Keratinocyte (primary cell): ENCODE measurements at regions not wholly inside any gene's neighbourhood (a gene's known extent, or its start where the extent isn't known, plus 50 kb on each side); places are given as distances from the start of the nearest gene placed in this dataset.

Source experiments
- DNase-seq: peaks from one replicate; pipeline ENCODE4 v3.0.0-alpha.2; 2011; ENCODE audit warnings: low read depth, missing footprints, low spot score
- FAIRE-seq: peaks from 2 replicates; lab custom pipeline; 2011; peaks lifted over from hg19 to GRCh38; lab: Jason Lieb, UNC
- H2AFZ ChIP-seq: 2 replicates; pipeline ENCODE4 v1.6.0; 2012; ENCODE audit warnings: low read length, control low read depth, inconsistent platforms; ENCODE audit not compliant: control insufficient read depth
- H3K27ac ChIP-seq: 2 replicates; pipeline ENCODE4 v1.5.1; 2011; ENCODE audit warnings: low read length; ENCODE audit not compliant: control insufficient read depth, insufficient read depth
- H3K27me3 ChIP-seq: 3 replicates; pipeline ENCODE4 v1.6.0; 2011; ENCODE audit warnings: low read length; ENCODE audit not compliant: control insufficient read depth, insufficient read depth; ENCODE audit errors: extremely low read depth
- H3K36me3 ChIP-seq, 2 experiments: 2 replicates in 1 of 2; 3 replicates in 1 of 2; pipeline ENCODE4 v1.5.1; 2011; ENCODE audit warnings: low read length in 2 of 2, mild to moderate bottlenecking in 1 of 2; ENCODE audit not compliant: control insufficient read depth in 2 of 2, insufficient read depth in 2 of 2; ENCODE audit errors: extremely low read depth in 1 of 2
- H3K4me1 ChIP-seq: 3 replicates; pipeline ENCODE4 v1.5.1; 2011; ENCODE audit warnings: low read length; ENCODE audit not compliant: control insufficient read depth, insufficient read depth; ENCODE audit errors: extremely low read depth
- H3K4me2 ChIP-seq: 3 replicates; pipeline ENCODE4 v1.6.0; 2011; ENCODE audit warnings: low read depth, low read length; ENCODE audit not compliant: control insufficient read depth, insufficient read depth; ENCODE audit errors: extremely low read depth
- H3K4me3 ChIP-seq, 3 experiments: fragments of 200-600 bp in 1 of 3; sonication (generic) in 1 of 3; 2 replicates in 2 of 3; 3 replicates in 1 of 3; pipeline ENCODE4 v1.5.1; 2011 to 2016; ENCODE audit warnings: low read length in 3 of 3, mild to moderate bottlenecking in 3 of 3, control low read depth in 2 of 3, inconsistent platforms in 1 of 3, low read depth in 1 of 3, mixed read lengths in 1 of 3, mixed run types in 1 of 3, moderate library complexity in 1 of 3; ENCODE audit not compliant: control insufficient read depth in 2 of 3, insufficient read depth in 2 of 3; ENCODE audit errors: extremely low read depth in 1 of 3
- H3K79me2 ChIP-seq: 2 replicates; pipeline ENCODE4 v1.6.0; 2012; ENCODE audit warnings: low read length; ENCODE audit not compliant: control insufficient read depth, insufficient read depth
- H3K9ac ChIP-seq: 3 replicates; pipeline ENCODE4 v1.6.0; 2011; ENCODE audit warnings: low read length; ENCODE audit not compliant: control insufficient read depth, insufficient read depth; ENCODE audit errors: extremely low read depth
- H3K9me1 ChIP-seq: 3 replicates; pipeline ENCODE4 v1.6.0; 2011; ENCODE audit warnings: low read length; ENCODE audit not compliant: control insufficient read depth, insufficient read depth; ENCODE audit errors: extremely low read depth
- H3K9me3 ChIP-seq: 2 replicates; pipeline ENCODE4 v1.5.1; 2012; ENCODE audit warnings: low read depth, low read length; ENCODE audit not compliant: control insufficient read depth
- H4K20me1 ChIP-seq: 3 replicates; pipeline ENCODE4 v1.6.0; 2011; ENCODE audit warnings: low read length; ENCODE audit not compliant: control insufficient read depth, insufficient read depth; ENCODE audit errors: extremely low read depth
- CTCF ChIP-seq, 3 experiments: IDR thresholded peaks in 1 of 3; conservative IDR thresholded peaks in 1 of 3; optimal IDR thresholded peaks in 1 of 3; 2 replicates in 2 of 3; 3 replicates in 1 of 3; pipeline versions ENCODE3 to v1.5.1; 2011; ENCODE audit warnings: low read length in 3 of 3, mild to moderate bottlenecking in 3 of 3, moderate library complexity in 2 of 3, control low read depth in 1 of 3, inconsistent platforms in 1 of 3; ENCODE audit not compliant: insufficient read depth in 2 of 3; ENCODE audit errors: extremely low read depth in 1 of 3
- EZH2 ChIP-seq: IDR thresholded peaks from one replicate; pipeline ENCODE4 v1.6.1; 2012; ENCODE audit warnings: inconsistent platforms, mild to moderate bottlenecking, low read length, moderate library complexity
- dilution Hi-C: fragments of 300-500 bp; cut with MboI; formaldehyde crosslinking; loops from one replicate; pipeline ENCODE4 v1.7.0; 2020; ENCODE audit warnings: low sequenced_read_pairs; ENCODE audit not compliant: extremely low pct_ligation_motif_present

GRCh38 chr2:22824618-22825017 lies 560.4 kb upstream of the KLHL29 start:
- no peak overlapping the region for H3K27ac ChIP-seq
- FAIRE-seq (no peak), DNase-seq (no peak)
- dilution Hi-C loops = no loop called here
- H3K4me2 ChIP-seq = no peak overlapping the region
- no peaks in the 10 kb centered on the region for H3K9me3 ChIP-seq
- no peak overlapping the region for H3K9ac ChIP-seq
- H3K4me1 ChIP-seq = no peaks in the 10 kb centered on the region
- no peak overlapping the region for H2AFZ ChIP-seq
- no peaks in the 10 kb centered on the region for H3K36me3 ChIP-seq
- TF ChIP-seq EZH2 (no peak), CTCF (optimal IDR thresholded peaks at IDR 0.05 in 1 of 3, IDR thresholded peaks at IDR 0.05 in 1 of 3, conservative IDR thresholded peaks at IDR 0.05 in 1 of 3; ENCODE audit: extremely low read depth in 1 of 3, insufficient read depth in 2 of 3, low read length in 3 of 3) (no peak)
- H3K79me2 ChIP-seq = no peaks in the 10 kb centered on the region
- no peaks in the 10 kb centered on the region for H3K9me1 ChIP-seq
- no peaks in the 10 kb centered on the region for H4K20me1 ChIP-seq
- no peak overlapping the region for H3K4me3 ChIP-seq
- H3K27me3 ChIP-seq = no peaks in the 10 kb centered on the region

GRCh38 chr2:22826703-22827102 lies 558.3 kb upstream of the KLHL29 start:
- Histone ChIP-seq H3K4me3 (no peak overlapping the region), H3K9me3 (no peaks in the 10 kb centered on the region), H3K36me3 (no peaks in the 10 kb centered on the region), H3K9me1 (no peaks in the 10 kb centered on the region), H3K27ac (no peak overlapping the region), H4K20me1 (no peaks in the 10 kb centered on the region), H3K9ac (no peak overlapping the region), H3K4me2 (no peak overlapping the region), H3K79me2 (no peaks in the 10 kb centered on the region), H2AFZ (no peak overlapping the region), H3K4me1 (no peaks in the 10 kb centered on the region), H3K27me3 (no peaks in the 10 kb centered on the region)
- no peak for DNase-seq
- dilution Hi-C loops = no loop called here
- TF ChIP-seq CTCF (optimal IDR thresholded peaks at IDR 0.05 in 1 of 3, IDR thresholded peaks at IDR 0.05 in 1 of 3, conservative IDR thresholded peaks at IDR 0.05 in 1 of 3; ENCODE audit: extremely low read depth in 1 of 3, insufficient read depth in 2 of 3, low read length in 3 of 3) = no peak
- TF ChIP-seq EZH2 = no peak
- FAIRE-seq = no peak
